K562 (cell line): ENCODE measurements at regions not wholly inside any gene's neighbourhood (a gene's known extent, or its start where the extent isn't known, plus 50 kb on each side); places are given as distances from the start of the nearest gene placed in this dataset.

ENCODE experiments used
- ATAC-seq: fragments of 200-7000 bp; cut with Tn5 transposase; 3 replicates; pipeline ENCODE4 v1.9.1; 2020; ENCODE audit warnings: moderate library complexity
- BruUV-seq: library from RNA; stranded (reverse); fragments of 400-500 nt; replicated peaks from 2 replicates; lab custom pipeline; 2021; lab: Mats Ljungman, UMichigan
- CTCF ChIA-PET: fragments of 300-600 bp; formaldehyde crosslinking; extraction: SDS; loops from one replicate; lab custom pipeline; 2021; ENCODE audit warnings: low intra/inter-chr PET ratio; lab: Yijun Ruan, JAX
- POLR2A ChIA-PET: fragments of 300-600, 350-650 bp; sonication (Branson Sonifier 250); formaldehyde crosslinking; extraction: SDS; loops from one replicate; lab custom pipeline; 2021; ENCODE audit warnings: antibody characterized with exemption, inconsistent platforms; lab: Yijun Ruan, JAX
- DNase-seq, 4 experiments: peaks; one replicate each; pipeline versions ENCODE4 v3.0.0 to v3.0.0-alpha.2; 2011 to 2018; ENCODE audit warnings: low spot score in 3 of 4, mixed read lengths in 3 of 4; ENCODE audit errors: extremely low read depth in 1 of 4
- FAIRE-seq: peaks from 2 replicates; lab custom pipeline; 2011; peaks lifted over from hg19 to GRCh38; lab: Jason Lieb, UNC
- H2AFZ ChIP-seq: 2 replicates; pipeline ENCODE4 v1.6.0; 2011; ENCODE audit warnings: low read depth, low read length, control low read depth, inconsistent platforms
- H3K27ac ChIP-seq: fragments of 200-600 bp; 3 replicates; pipeline ENCODE4 v1.8.0; 2011; ENCODE audit warnings: low read depth, mild to moderate bottlenecking, control low read depth, inconsistent platforms, low read length, moderate library complexity, mixed read lengths; ENCODE audit errors: extremely low read depth
- H3K27me3 ChIP-seq, 2 experiments: fragments of 300-600 bp in 1 of 2; 2 replicates in 1 of 2; 3 replicates in 1 of 2; pipeline versions ENCODE4 v1.6.0 to v1.8.0; 2011; ENCODE audit warnings: inconsistent platforms in 2 of 2, low read length in 2 of 2, mild to moderate bottlenecking in 1 of 2, mixed read lengths in 1 of 2, moderate library complexity in 1 of 2; ENCODE audit not compliant: control insufficient read depth in 2 of 2, insufficient read depth in 2 of 2
- H3K36me3 ChIP-seq: fragments of 300-600 bp; 3 replicates; pipeline ENCODE4 v1.8.0; 2011; ENCODE audit warnings: mild to moderate bottlenecking, low read length, inconsistent platforms; ENCODE audit not compliant: control insufficient read depth, insufficient read depth
- H3K4me1 ChIP-seq, 2 experiments: fragments of 200-600 bp in 1 of 2; replicated peaks in 1 of 2; 2 replicates in 1 of 2; 3 replicates in 1 of 2; pipeline versions ENCODE4 v1.5.1 to v1.8.0; 2011; ENCODE audit warnings: inconsistent platforms in 2 of 2, low read length in 2 of 2, mild to moderate bottlenecking in 1 of 2, mixed read lengths in 1 of 2, moderate library complexity in 1 of 2; ENCODE audit not compliant: control insufficient read depth in 2 of 2, insufficient read depth in 2 of 2
- H3K4me2 ChIP-seq: 2 replicates; pipeline ENCODE4 v1.6.1; 2011; ENCODE audit warnings: low read length, control low read depth, inconsistent platforms, mixed read lengths; ENCODE audit not compliant: insufficient read depth
- H3K4me3 ChIP-seq: fragments of 200-600 bp; sonication (generic), shearing (Covaris generic); 2 replicates; pipeline ENCODE4 v1.5.1; 2016; ENCODE audit warnings: control low read depth, inconsistent platforms
- H3K79me2 ChIP-seq: fragments of 200-600 bp; 3 replicates; pipeline ENCODE4 v1.8.0; 2011; ENCODE audit warnings: low read length, inconsistent platforms; ENCODE audit not compliant: control insufficient read depth, insufficient read depth
- H3K9ac ChIP-seq, 2 experiments: 2 replicates each; pipeline versions ENCODE4 v1.6.0 to v1.6.1; 2011; ENCODE audit warnings: low read depth in 2 of 2, low read length in 2 of 2, control low read depth in 1 of 2, inconsistent platforms in 1 of 2, mild to moderate bottlenecking in 1 of 2, mixed read lengths in 1 of 2; ENCODE audit not compliant: insufficient read depth in 1 of 2
- H3K9me1 ChIP-seq: one replicate; pipeline ENCODE4 v1.6.0; 2011; ENCODE audit warnings: inconsistent platforms, mild to moderate bottlenecking, low read length, moderate library complexity; ENCODE audit not compliant: control insufficient read depth, insufficient read depth
- H3K9me3 ChIP-seq: replicated peaks from 2 replicates; pipeline ENCODE4 v1.5.1; 2011; ENCODE audit warnings: low read depth, low read length, inconsistent platforms; ENCODE audit not compliant: control insufficient read depth, insufficient read depth
- H4K20me1 ChIP-seq: replicated peaks from 2 replicates; pipeline ENCODE4 v1.6.1; 2011; ENCODE audit warnings: low read length, inconsistent platforms, mixed read lengths; ENCODE audit not compliant: control insufficient read depth, insufficient read depth
- CBX3 ChIP-seq, 2 experiments: IDR thresholded peaks; 1 replicate in 1 of 2; 2 replicates in 1 of 2; pipeline ENCODE4 v1.6.1; 2012; ENCODE audit warnings: inconsistent platforms in 2 of 2, low read length in 2 of 2, borderline replicate concordance in 1 of 2, control low read depth in 1 of 2
- CBX5 ChIP-seq: IDR thresholded peaks from 2 replicates; pipeline ENCODE4 v1.6.1; 2014; ENCODE audit warnings: low read depth, borderline replicate concordance
- CSDE1 ChIP-seq, 2 experiments: fragments of 450-650 bp; IDR thresholded peaks; 2 replicates each; pipeline ENCODE4 v1.6.1; 2016; ENCODE audit warnings: mild to moderate bottlenecking in 1 of 2
- IRF1 ChIP-seq: sonication (generic); formaldehyde crosslinking; IDR thresholded peaks from 2 replicates; pipeline ENCODE4 v1.8.0; 2022; ENCODE audit warnings: missing genetic modification reagents, mild to moderate bottlenecking, borderline replicate concordance
- MEF2A ChIP-seq: IDR thresholded peaks from 2 replicates; pipeline ENCODE4 v1.6.1; 2011; ENCODE audit warnings: low read depth, mild to moderate bottlenecking, low read length, moderate library complexity; ENCODE audit not compliant: control insufficient read depth
- PTBP1 ChIP-seq: fragments of 200-400 bp; formaldehyde crosslinking; IDR thresholded peaks from 2 replicates; pipeline ENCODE4 v1.6.1; 2017; ENCODE audit warnings: low read depth, low read length
- TRIM24 ChIP-seq, 2 experiments: fragments of 450-650 bp; IDR thresholded peaks; 2 replicates each; pipeline ENCODE4 v1.6.1; 2016
- TRIM28 ChIP-seq: fragments of 450-650 bp; IDR thresholded peaks from 2 replicates; pipeline ENCODE4 v1.6.1; 2017
- XRCC5 ChIP-seq: fragments of 200-400 bp; formaldehyde crosslinking; IDR thresholded peaks from 2 replicates; pipeline ENCODE4 v1.6.1; 2017; ENCODE audit warnings: low read depth, mild to moderate bottlenecking, low read length
- ZBTB7A ChIP-seq: IDR thresholded peaks from 2 replicates; pipeline ENCODE4 v1.6.1; 2011; ENCODE audit warnings: low read depth, mild to moderate bottlenecking, low read length, moderate library complexity, borderline replicate concordance; ENCODE audit not compliant: control insufficient read depth
- ZNF316 ChIP-seq: fragments of 450-650 bp; IDR thresholded peaks from 2 replicates; pipeline ENCODE4 v1.6.1; 2016
- whole genome bisulfite sequencing: fragments of 100-300 bp; shearing (Covaris generic); methylation state at CpG from one replicate; pipeline ENCODE4 v1.1.6; 2016; ENCODE audit warnings: low coverage, mixed read lengths; ENCODE audit not compliant: insufficient coverage; ENCODE audit errors: missing lambda C conversion rate; 5-methylcytosine and 5-hydroxymethylcytosine counted together
- in situ Hi-C: fragments of 300-500 bp; cut with MboI; formaldehyde crosslinking; loops from 4 replicates; pipeline ENCODE4 v1.15.0; 2018; ENCODE audit warnings: inconsistent platforms, mixed read lengths
- intact Hi-C: fragments of 100-400 bp; cut with micrococcal nuclease; formaldehyde crosslinking; loops from 2 replicates; pipeline ENCODE4 v1.14.2; 2022

DNA sequence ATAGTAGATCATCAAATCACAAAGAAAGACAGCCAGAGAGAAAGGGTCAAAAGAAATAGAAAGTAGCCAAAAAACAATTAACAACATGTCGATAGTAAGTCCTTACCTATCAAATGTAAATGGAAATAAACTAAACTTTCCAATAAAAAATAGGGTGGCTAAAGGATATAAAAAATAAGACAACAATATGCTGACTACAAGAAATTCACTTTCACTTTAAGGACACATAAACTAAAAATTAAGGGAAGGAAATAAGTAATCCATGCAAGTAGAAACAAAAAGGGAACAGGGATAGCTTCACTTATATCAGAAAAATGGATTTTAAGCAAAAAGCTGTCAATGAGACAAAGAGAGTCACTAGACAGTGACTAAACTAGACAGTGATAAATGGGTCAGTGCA is 903.9 kb upstream of the ZEB2 start (continued):
- no peak for TF ChIP-seq PTBP1
- no peak for TF ChIP-seq CSDE1 (IDR thresholded peaks at IDR 0.05)
- TF ChIP-seq ZNF316, result peak; percentile 81

GRCh38 chr2:145422576-145422975 is 902.7 kb upstream of the ZEB2 start:
- ChIA-PET POLR2A (no interaction called here), CTCF (no interaction called here)
- in situ Hi-C loops (no loop called here), intact Hi-C loops (no loop called here)
- FAIRE-seq (no peak), DNase-seq (no peak), ATAC-seq (no peak)
- Histone ChIP-seq H3K9ac (no peak overlapping the region), H3K9me3 (peaks cover 2% of the 10 kb centered on the region; the same call in 1 of the 2 replicates), H3K4me3 (no peak overlapping the region), H3K9me1 (no peaks in the 10 kb centered on the region), H3K79me2 (no peaks in the 10 kb centered on the region), H2AFZ (no peak overlapping the region), H3K27ac (no peak overlapping the region), H3K4me1 (no peaks in the 10 kb centered on the region), H3K4me2 (no peak overlapping the region), H4K20me1 (no peaks in the 10 kb centered on the region), H3K36me3 (no peaks in the 10 kb centered on the region), H3K27me3 (no peaks in the 10 kb centered on the region)
- no TSS peak for BruUV-seq
- TF ChIP-seq XRCC5 (no peak), TRIM28 (peak; percentile 71; the same call in 1 of the 2 replicates), CBX3 (IDR thresholded peaks at IDR 0.05; ENCODE audit: borderline replicate concordance in 1 of 2, low read length in 2 of 2) (peak in 1 of 2 experiments; percentile 91; a peak in 2 of 3 replicates), TRIM24 (IDR thresholded peaks at IDR 0.05) (0 out of 4 replicates have a peak, but pooled peaks of 1 of the 2 experiments have one; percentile 23), IRF1 (CRISPR knock-in tag) (no peak), ZBTB7A (no peak), CBX5 (0 out of 2 replicates have a peak, but pooled peaks have one; percentile 57), MEF2A (peak; percentile 50; the same call in 1 of the 2 replicates)
- 38% methylated on average over 1 of the region's 1 CpG for WGBS
